SK-N-SH (cell line): ENCODE measurements at regions not wholly inside any gene's neighbourhood (a gene's known extent, or its start where the extent isn't known, plus 50 kb on each side); places are given as distances from the start of the nearest gene placed in this dataset.

Experiments used
- CTCF ChIA-PET: fragments of 300-600, 350-600 bp; formaldehyde crosslinking; extraction: SDS; loops from one replicate; lab custom pipeline; 2021; lab: Yijun Ruan, JAX
- POLR2A ChIA-PET: fragments of 350-600 bp; sonication (Branson Sonifier 250); formaldehyde crosslinking; extraction: SDS; loops from one replicate; lab custom pipeline; 2020; ENCODE audit warnings: antibody characterized with exemption, inconsistent platforms; lab: Yijun Ruan, JAX
- DNase-seq: peaks from one replicate; pipeline ENCODE4 v3.0.0; 2012
- H2AFZ ChIP-seq: fragments of 200-600 bp; sonication (generic); 2 replicates; pipeline ENCODE4 v1.8.1; 2016; ENCODE audit warnings: antibody characterized with exemption, mild to moderate bottlenecking, low read depth
- H3F3A ChIP-seq: fragments of 200-600 bp; sonication (generic); replicated peaks from 2 replicates; pipeline ENCODE3; 2016; ENCODE audit warnings: antibody characterized with exemption, mild to moderate bottlenecking; ENCODE audit not compliant: insufficient read depth
- H3K27ac ChIP-seq, 2 experiments: fragments of 200-500 bp in 1 of 2; fragments of 200-600 bp in 1 of 2; sonication (Bioruptor generic) in 1 of 2; sonication (generic), shearing (Covaris generic) in 1 of 2; 2 replicates each; pipeline versions ENCODE4 v1.5.1 to v1.6.1; 2014 to 2016; ENCODE audit warnings: low read depth in 2 of 2, inconsistent platforms in 1 of 2, low read length in 1 of 2, mild to moderate bottlenecking in 1 of 2, mixed read lengths in 1 of 2
- H3K27me3 ChIP-seq: fragments of 200-600 bp; sonication (generic), shearing (Covaris generic); 2 replicates; pipeline ENCODE4 v1.6.1; 2016; ENCODE audit warnings: mixed run types; ENCODE audit not compliant: insufficient read depth
- H3K36me3 ChIP-seq, 2 experiments: fragments of 200-500 bp in 1 of 2; fragments of 200-600 bp in 1 of 2; sonication (Bioruptor generic) in 1 of 2; sonication (generic) in 1 of 2; replicated peaks in 1 of 2; 2 replicates each; pipeline versions ENCODE3 to v1.5.1; 2014 to 2016; ENCODE audit warnings: low read length in 1 of 2, mild to moderate bottlenecking in 1 of 2; ENCODE audit not compliant: insufficient read depth in 2 of 2, control insufficient read depth in 1 of 2
- H3K4me1 ChIP-seq, 2 experiments: fragments of 200-500 bp in 1 of 2; fragments of 200-600 bp in 1 of 2; sonication (Bioruptor generic) in 1 of 2; sonication (generic), shearing (Covaris generic) in 1 of 2; 2 replicates each; pipeline versions ENCODE4 v1.5.1 to v1.6.1; 2014 to 2016; ENCODE audit warnings: low read depth in 1 of 2, low read length in 1 of 2, mixed run types in 1 of 2; ENCODE audit not compliant: insufficient read depth in 2 of 2, control insufficient read depth in 1 of 2
- H3K4me2 ChIP-seq: fragments of 200-600 bp; sonication (generic), shearing (Covaris generic); 2 replicates; pipeline ENCODE4 v1.6.1; 2017; ENCODE audit warnings: mixed run types
- H3K4me3 ChIP-seq, 2 experiments: fragments of 200-500 bp in 1 of 2; fragments of 200-600 bp in 1 of 2; sonication (Bioruptor generic) in 1 of 2; sonication (generic), shearing (Covaris generic) in 1 of 2; 2 replicates each; pipeline versions ENCODE4 v1.5.1 to v1.8.1; 2014 to 2016; ENCODE audit warnings: low read depth in 2 of 2, inconsistent platforms in 1 of 2, low read length in 1 of 2, mild to moderate bottlenecking in 1 of 2, mixed read lengths in 1 of 2, moderate library complexity in 1 of 2
- H3K79me2 ChIP-seq: fragments of 200-600 bp; sonication (generic); 2 replicates; pipeline ENCODE4 v1.8.1; 2017; ENCODE audit warnings: mild to moderate bottlenecking; ENCODE audit not compliant: insufficient read depth
- H3K9ac ChIP-seq: fragments of 200-600 bp; sonication (generic); 2 replicates; pipeline ENCODE4 v1.6.1; 2017; ENCODE audit warnings: mixed run types
- H3K9me2 ChIP-seq: fragments of 200-600 bp; sonication (generic); 2 replicates; pipeline ENCODE4 v1.6.1; 2017; ENCODE audit warnings: mixed run types
- H3K9me3 ChIP-seq: fragments of 200-600 bp; sonication (generic); 2 replicates; pipeline ENCODE4 v1.6.1; 2017; ENCODE audit warnings: mixed run types, mild to moderate bottlenecking, moderate library complexity
- H4K20me1 ChIP-seq: fragments of 200-600 bp; sonication (generic); 2 replicates; pipeline ENCODE4 v1.6.1; 2017; ENCODE audit warnings: mild to moderate bottlenecking, mixed run types; ENCODE audit not compliant: insufficient read depth
- CHD2 ChIP-seq: fragments of 150-350 bp; IDR thresholded peaks from 2 replicates; pipeline ENCODE4 v1.6.1; 2018; ENCODE audit warnings: low read length; ENCODE audit not compliant: partially characterized antibody
- CTCF ChIP-seq: fragments of 200-600 bp; sonication (generic); IDR thresholded peaks from 2 replicates; pipeline ENCODE4 v1.6.1; 2017; ENCODE audit warnings: antibody characterized with exemption, mild to moderate bottlenecking, moderate library complexity
- ELF1 ChIP-seq: IDR thresholded peaks from 2 replicates; pipeline ENCODE4 v1.4.0; 2012
- JUND ChIP-seq: IDR thresholded peaks from 2 replicates; pipeline ENCODE4 v1.4.0; 2012
- MEF2A ChIP-seq: IDR thresholded peaks from 2 replicates; pipeline ENCODE4 v1.4.0; 2012; ENCODE audit warnings: low read depth, borderline replicate concordance
- NRF1 ChIP-seq: IDR thresholded peaks from 2 replicates; pipeline ENCODE4 v1.6.1; 2012; ENCODE audit warnings: low read depth, mild to moderate bottlenecking, low read length
- POLR2AphosphoS5 ChIP-seq: IDR thresholded peaks from 2 replicates; pipeline ENCODE4 v1.6.1; 2012; ENCODE audit warnings: low read depth, low read length
- RAD21 ChIP-seq: IDR thresholded peaks from 2 replicates; pipeline ENCODE4 v1.6.1; 2012; ENCODE audit warnings: mild to moderate bottlenecking, low read length
- RCOR1 ChIP-seq: fragments of 150-350 bp; IDR thresholded peaks from 2 replicates; pipeline ENCODE4 v1.6.1; 2017; ENCODE audit warnings: antibody characterized with exemption, low read length
- SIN3A ChIP-seq: IDR thresholded peaks from 2 replicates; pipeline ENCODE4 v1.6.1; 2012; ENCODE audit warnings: low read depth, mild to moderate bottlenecking, low read length, moderate library complexity, borderline replicate concordance
- TAF1 ChIP-seq: IDR thresholded peaks from 2 replicates; pipeline ENCODE4 v1.6.1; 2012; ENCODE audit warnings: low read depth, mild to moderate bottlenecking, low read length, moderate library complexity, borderline replicate concordance
- TCF12 ChIP-seq: IDR thresholded peaks from 2 replicates; pipeline ENCODE4 v1.4.0; 2012
- TEAD4 ChIP-seq: IDR thresholded peaks from 2 replicates; pipeline ENCODE4 v1.4.0; 2012; ENCODE audit warnings: mild to moderate bottlenecking, borderline replicate concordance; ENCODE audit not compliant: insufficient read depth
- WGBS: methylation state at CpG from one replicate; pipeline ENCODE4 v1.1.6; 2017; ENCODE audit warnings: low lambda C conversion rate; 5-methylcytosine and 5-hydroxymethylcytosine counted together
- TF ChIP-seq, protein P1 (sequence below): IDR thresholded peaks from 2 replicates; pipeline ENCODE4 v1.4.0; 2012; ENCODE audit warnings: low read depth, borderline replicate concordance
- TF ChIP-seq, protein P2 (sequence below): IDR thresholded peaks from 2 replicates; pipeline ENCODE4; 2012
- TF ChIP-seq, protein P3 (sequence below): fragments of 150-350 bp; IDR thresholded peaks from 2 replicates; pipeline ENCODE4 v1.6.1; 2017; ENCODE audit warnings: antibody characterized with exemption, low read length, low read depth, borderline replicate concordance

- Histone ChIP-seq H3K9me2 (no peaks in the 10 kb centered on the region), H3K27me3 (no peaks in the 10 kb centered on the region), H3K4me1 (peaks cover 0 to 4% of the 10 kb centered on the region in 2 experiments; a peak in 2 of 4 replicates), H3K27ac (no peak overlapping the region), H2AFZ (no peak overlapping the region), H3F3A (no peaks in the 10 kb centered on the region), H3K79me2 (no peaks in the 10 kb centered on the region), H3K4me3 (no peak overlapping the region), H3K36me3 (no peaks in the 10 kb centered on the region), H3K9ac (no peak overlapping the region), H3K9me3 (no peaks in the 10 kb centered on the region), H4K20me1 (no peaks in the 10 kb centered on the region), H3K4me2 (no peak overlapping the region)
- no peak for TF ChIP-seq CHD2
- no peak for TF ChIP-seq RAD21
- TF ChIP-seq NRF1: no peak
- no peak for TF ChIP-seq RCOR1
- TF ChIP-seq, protein P1, sequence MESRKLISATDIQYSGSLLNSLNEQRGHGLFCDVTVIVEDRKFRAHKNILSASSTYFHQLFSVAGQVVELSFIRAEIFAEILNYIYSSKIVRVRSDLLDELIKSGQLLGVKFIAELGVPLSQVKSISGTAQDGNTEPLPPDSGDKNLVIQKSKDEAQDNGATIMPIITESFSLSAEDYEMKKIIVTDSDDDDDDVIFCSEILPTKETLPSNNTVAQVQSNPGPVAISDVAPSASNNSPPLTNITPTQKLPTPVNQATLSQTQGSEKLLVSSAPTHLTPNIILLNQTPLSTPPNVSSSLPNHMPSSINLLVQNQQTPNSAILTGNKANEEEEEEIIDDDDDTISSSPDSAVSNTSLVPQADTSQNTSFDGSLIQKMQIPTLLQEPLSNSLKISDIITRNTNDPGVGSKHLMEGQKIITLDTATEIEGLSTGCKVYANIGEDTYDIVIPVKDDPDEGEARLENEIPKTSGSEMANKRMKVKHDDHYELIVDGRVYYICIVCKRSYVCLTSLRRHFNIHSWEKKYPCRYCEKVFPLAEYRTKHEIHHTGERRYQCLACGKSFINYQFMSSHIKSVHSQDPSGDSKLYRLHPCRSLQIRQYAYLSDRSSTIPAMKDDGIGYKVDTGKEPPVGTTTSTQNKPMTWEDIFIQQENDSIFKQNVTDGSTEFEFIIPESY: no peak
- TF ChIP-seq JUND: no peak
- TF ChIP-seq TEAD4: no peak
- TF ChIP-seq MEF2A: no peak
- TF ChIP-seq TCF12: no peak
- TF ChIP-seq, protein P2, sequence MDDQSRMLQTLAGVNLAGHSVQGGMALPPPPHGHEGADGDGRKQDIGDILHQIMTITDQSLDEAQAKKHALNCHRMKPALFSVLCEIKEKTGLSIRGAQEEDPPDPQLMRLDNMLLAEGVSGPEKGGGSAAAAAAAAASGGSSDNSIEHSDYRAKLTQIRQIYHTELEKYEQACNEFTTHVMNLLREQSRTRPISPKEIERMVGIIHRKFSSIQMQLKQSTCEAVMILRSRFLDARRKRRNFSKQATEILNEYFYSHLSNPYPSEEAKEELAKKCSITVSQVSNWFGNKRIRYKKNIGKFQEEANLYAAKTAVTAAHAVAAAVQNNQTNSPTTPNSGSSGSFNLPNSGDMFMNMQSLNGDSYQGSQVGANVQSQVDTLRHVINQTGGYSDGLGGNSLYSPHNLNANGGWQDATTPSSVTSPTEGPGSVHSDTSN: no peak
- TF ChIP-seq SIN3A: no peak
- ChIA-PET CTCF (no interaction called here), POLR2A (no interaction called here)
- DNase-seq: no peak
- WGBS: 93% methylated on average over 2 of the region's 2 CpGs
These were observed 226.8 kb upstream of the SGK1 start for GRCh38 chr6:134544737-134545136.

GRCh38 chr6:134543128-134543527 is 225.2 kb upstream of the SGK1 start:
- Histone ChIP-seq H2AFZ (no peak overlapping the region), H3K9me3 (no peaks in the 10 kb centered on the region), H3K4me3 (no peak overlapping the region), H3F3A (peaks cover 5% of the 10 kb centered on the region), H4K20me1 (no peaks in the 10 kb centered on the region), H3K9ac (no peak overlapping the region), H3K79me2 (no peaks in the 10 kb centered on the region), H3K4me1 (peaks cover 0 to 6% of the 10 kb centered on the region in 2 experiments; a peak in 2 of 4 replicates), H3K4me2 (no peak overlapping the region), H3K36me3 (no peaks in the 10 kb centered on the region), H3K9me2 (no peaks in the 10 kb centered on the region), H3K27ac (no peak overlapping the region), H3K27me3 (no peaks in the 10 kb centered on the region)
- POLR2A ChIA-PET: no interaction called here
- TF ChIP-seq ELF1 (no peak), POLR2AphosphoS5 (no peak), TEAD4 (no peak), TAF1 (no peak), CTCF (no peak)
- TF ChIP-seq, protein P3, sequence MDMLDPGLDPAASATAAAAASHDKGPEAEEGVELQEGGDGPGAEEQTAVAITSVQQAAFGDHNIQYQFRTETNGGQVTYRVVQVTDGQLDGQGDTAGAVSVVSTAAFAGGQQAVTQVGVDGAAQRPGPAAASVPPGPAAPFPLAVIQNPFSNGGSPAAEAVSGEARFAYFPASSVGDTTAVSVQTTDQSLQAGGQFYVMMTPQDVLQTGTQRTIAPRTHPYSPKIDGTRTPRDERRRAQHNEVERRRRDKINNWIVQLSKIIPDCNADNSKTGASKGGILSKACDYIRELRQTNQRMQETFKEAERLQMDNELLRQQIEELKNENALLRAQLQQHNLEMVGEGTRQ: no peak
- CTCF ChIA-PET: no interaction called here
- no peak for DNase-seq
- WGBS: 100% methylated on average over 1 of the region's 1 CpG
